A549 (cell line): ENCODE measurements at regions not wholly inside any gene's neighbourhood (a gene's known extent, or its start where the extent isn't known, plus 50 kb on each side); places are given as distances from the start of the nearest gene placed in this dataset.

Experiments used
- ATAC-seq, 2 experiments: fragments of 200-7000 bp in 1 of 2; fragments of >200 bp in 1 of 2; cut with Nextera tagmentation in 1 of 2; cut with Tn5 transposase in 1 of 2; 3 replicates each; pipeline versions ENCODE4 v1.8.0 to v1.9.1; 2018 to 2020; ENCODE audit warnings: mild to moderate bottlenecking in 1 of 2, moderate library complexity in 1 of 2
- CTCF ChIA-PET: fragments of 300-600 bp; sonication (Branson Sonifier 250); formaldehyde crosslinking; extraction: SDS; loops from one replicate; lab custom pipeline; 2021; ENCODE audit warnings: antibody characterized with exemption, inconsistent platforms; lab: Yijun Ruan, JAX
- POLR2A ChIA-PET: fragments of 350-600 bp; formaldehyde crosslinking; extraction: SDS; loops from one replicate; lab custom pipeline; 2021; ENCODE audit warnings: antibody characterized with exemption, inconsistent platforms; lab: Yijun Ruan, JAX
- DNase-seq, 2 experiments: peaks; one replicate each; pipeline versions ENCODE4 v3.0.0 to v3.0.0-alpha.2; 2011 to 2016; ENCODE audit warnings: low read depth in 1 of 2, low spot score in 1 of 2
- FAIRE-seq: peaks from 2 replicates; lab custom pipeline; 2011; peaks lifted over from hg19 to GRCh38; lab: Jason Lieb, UNC
- H3K27ac ChIP-seq, 2 experiments: fragments of >200 bp; sonication (Bioruptor Twin); formaldehyde crosslinking; 3 replicates each; pipeline ENCODE4 v1.5.1; 2016 to 2017
- H3K4me1 ChIP-seq: fragments of >200 bp; sonication (Bioruptor Twin); formaldehyde crosslinking; 3 replicates; pipeline ENCODE4 v1.6.1; 2016
- H3K4me2 ChIP-seq: fragments of >200 bp; sonication (Bioruptor Twin); formaldehyde crosslinking; 3 replicates; pipeline ENCODE4 v1.6.1; 2016
- H3K4me3 ChIP-seq: fragments of >200 bp; sonication (Bioruptor Twin); formaldehyde crosslinking; 3 replicates; pipeline ENCODE4 v1.5.1; 2016
- H3K9me3 ChIP-seq: fragments of >200 bp; sonication (Bioruptor Twin); formaldehyde crosslinking; 3 replicates; pipeline ENCODE4 v1.6.1; 2016
- CTCF ChIP-seq: fragments of >200 bp; sonication (Bioruptor Twin); formaldehyde crosslinking; IDR thresholded peaks from 3 replicates; pipeline ENCODE4 v1.5.1; 2016
- E2F6 ChIP-seq: IDR thresholded peaks from 2 replicates; pipeline ENCODE4 v1.6.1; 2012; ENCODE audit warnings: low read depth, borderline replicate concordance
- EHMT2 ChIP-seq: fragments of 200-600 bp; sonication (generic); IDR thresholded peaks from 2 replicates; pipeline ENCODE4 v1.6.1; 2016; ENCODE audit warnings: antibody characterized with exemption, low read depth, mild to moderate bottlenecking, moderate library complexity
- EP300 ChIP-seq, 2 experiments: fragments of >200 bp; sonication (Bioruptor Twin); formaldehyde crosslinking; IDR thresholded peaks; 2 replicates in 1 of 2; 3 replicates in 1 of 2; pipeline ENCODE4 v1.6.1; 2016 to 2017
- ESRRA ChIP-seq: fragments of 150-350 bp; IDR thresholded peaks from 2 replicates; pipeline ENCODE4 v1.6.1; 2014; ENCODE audit warnings: mild to moderate bottlenecking, low read length, borderline replicate concordance
- HES2 ChIP-seq: fragments of >200 bp; sonication (Bioruptor Twin); formaldehyde crosslinking; IDR thresholded peaks from 2 replicates; pipeline ENCODE4 v1.6.1; 2016
- HEYL ChIP-seq: fragments of 250-450 bp; sonication (Bioruptor Pico); IDR thresholded peaks from 2 replicates; pipeline ENCODE4 v1.8.0; 2021; ENCODE audit warnings: mild to moderate bottlenecking, moderate library complexity
- HMGXB4 ChIP-seq: fragments of 250-450 bp; sonication (Bioruptor Pico); IDR thresholded peaks from 2 replicates; pipeline ENCODE4 v1.5.0; 2021; ENCODE audit warnings: mild to moderate bottlenecking, moderate library complexity, borderline replicate concordance
- JUNB ChIP-seq: fragments of >200 bp; sonication (Bioruptor Twin); formaldehyde crosslinking; IDR thresholded peaks from 2 replicates; pipeline ENCODE4 v1.6.1; 2016
- MAX ChIP-seq: IDR thresholded peaks from 2 replicates; pipeline ENCODE4 v1.6.1; 2012
- MAZ ChIP-seq: fragments of 150-350 bp; IDR thresholded peaks from 2 replicates; pipeline ENCODE4 v1.6.1; 2014; ENCODE audit warnings: antibody characterized with exemption, low read depth, low read length, borderline replicate concordance
- MYC ChIP-seq: IDR thresholded peaks from 2 replicates; pipeline ENCODE4 v1.6.1; 2012; ENCODE audit warnings: mild to moderate bottlenecking, inconsistent platforms, low read length, improper control_type of control experiment, borderline replicate concordance
- NFE2L2 ChIP-seq: fragments of 150-350 bp; conservative IDR thresholded peaks from 2 replicates; pipeline ENCODE4 v1.6.1; 2014; ENCODE audit warnings: low read length
- NR3C1 ChIP-seq: fragments of >200 bp; sonication (Bioruptor Twin); formaldehyde crosslinking; IDR thresholded peaks from 3 replicates; pipeline ENCODE4 v1.6.1; 2017
- PBX3 ChIP-seq: IDR thresholded peaks from 2 replicates; pipeline ENCODE4 v1.6.1; 2012
- REST ChIP-seq: fragments of 200-600 bp; sonication (generic); IDR thresholded peaks from 2 replicates; pipeline ENCODE4 v1.6.1; 2016; ENCODE audit warnings: antibody characterized with exemption, mild to moderate bottlenecking, moderate library complexity
- SMC3 ChIP-seq: fragments of >200 bp; sonication (Bioruptor Twin); formaldehyde crosslinking; IDR thresholded peaks from 3 replicates; pipeline ENCODE4 v1.6.1; 2018; ENCODE audit warnings: inconsistent platforms
- USF2 ChIP-seq: fragments of 450-650 bp; IDR thresholded peaks from 2 replicates; pipeline ENCODE4 v1.6.1; 2014; ENCODE audit warnings: antibody characterized with exemption
- ZSCAN20 ChIP-seq: fragments of 250-450 bp; sonication (Bioruptor Pico); IDR thresholded peaks from 2 replicates; pipeline ENCODE4 v1.8.0; 2022; ENCODE audit warnings: mild to moderate bottlenecking, moderate library complexity
- WGBS: methylation state at CpG from one replicate; pipeline ENCODE4 v1.1.6; 2017; ENCODE audit errors: missing lambda C conversion rate; 5-methylcytosine and 5-hydroxymethylcytosine counted together

- no peak overlapping the region for H3K27ac ChIP-seq
- ChIA-PET CTCF (no interaction called here), POLR2A (no interaction called here)
- no peak overlapping the region for H3K4me2 ChIP-seq
- no peaks in the 10 kb centered on the region; the same call in 2 of the 3 replicates for H3K9me3 ChIP-seq
- WGBS: 3% methylated on average over 9 of the region's 9 CpGs
- H3K4me1 ChIP-seq: no peaks in the 10 kb centered on the region
- FAIRE-seq (no peak), ATAC-seq (no peak), DNase-seq (no peak)
- no peak overlapping the region for H3K4me3 ChIP-seq
- TF ChIP-seq HES2 (no peak), HEYL (no peak), E2F6 (no peak), ESRRA (no peak), MAZ (no peak), JUNB (no peak), PBX3 (no peak)
Observed at GRCh38 chr12:128170181-128170580, 96.8 kb upstream of the TMEM132C start.

- Histone ChIP-seq H3K27ac (no peak overlapping the region), H3K4me2 (no peak overlapping the region), H3K9me3 (peaks cover 2% of the 10 kb centered on the region; the same call in 1 of the 3 replicates), H3K4me1 (no peaks in the 10 kb centered on the region), H3K4me3 (no peak overlapping the region)
- ATAC-seq (no peak), DNase-seq (no peak), FAIRE-seq (no peak)
- POLR2A ChIA-PET: no interaction called here
- no peak for TF ChIP-seq MAX
- TF ChIP-seq MYC: no peak
- TF ChIP-seq HMGXB4 (CRISPR knock-in tag): no peak
- TF ChIP-seq REST: no peak
- TF ChIP-seq MAZ: no peak
- no peak for TF ChIP-seq ZSCAN20
- TF ChIP-seq NR3C1: no peak
- no peak for TF ChIP-seq EP300 (IDR thresholded peaks at IDR 0.05)
- no peak for TF ChIP-seq EHMT2
- no peak for TF ChIP-seq CTCF
- no peak for TF ChIP-seq NFE2L2
- no peak for TF ChIP-seq USF2
- no peak for TF ChIP-seq ESRRA
- no peak for TF ChIP-seq SMC3
- CTCF ChIA-PET: no interaction called here
- 0% methylated on average over 4 of the region's 4 CpGs for WGBS
Observed at GRCh38 chr12:128178565-128178964, 88.4 kb upstream of the TMEM132C start.
